ENCODE measurements at regions not wholly inside any gene's neighbourhood (a gene's known extent, or its start where the extent isn't known, plus 50 kb on each side); places are given as distances from the start of the nearest gene placed in this dataset.
A peak's percentile ranks its signal among the peaks of the same experiment; 100 is the strongest.

DNA sequence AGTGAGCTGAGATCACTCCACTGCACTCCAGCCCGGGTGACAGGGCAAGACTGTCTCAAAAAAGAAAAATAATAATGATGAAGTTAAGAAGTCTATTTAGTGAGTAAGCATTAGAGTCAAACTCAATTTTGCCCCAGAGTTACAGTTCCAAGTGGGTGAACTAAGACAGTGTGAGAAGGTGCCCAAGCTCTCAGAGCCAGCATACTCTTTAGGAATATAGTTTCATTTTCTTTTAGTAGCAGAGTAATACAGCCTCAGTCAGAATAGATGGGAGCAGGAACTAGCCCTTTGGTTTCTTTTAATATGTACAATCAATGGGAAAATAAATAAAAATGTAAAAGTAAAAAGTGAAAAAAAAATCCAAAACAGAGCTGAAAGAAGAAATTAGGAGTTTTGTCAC, 87.0 kb upstream of the ADGRF1 start:
- Mint-ChIP-seq H3K4me1 (peaks cover 39% of the 10 kb centered on the region), H3K27me3 (ENCODE audit: low read depth, poor library complexity) (no peaks in the 10 kb centered on the region), H3K9me3 (no peaks in the 10 kb centered on the region), H3K27ac (no peak overlapping the region), H3K4me3 (no peak overlapping the region), H3K36me3 (ENCODE audit: low read depth) (no peaks in the 10 kb centered on the region)
- DNase-seq: no peak
- TF ChIP-seq, protein P1, sequence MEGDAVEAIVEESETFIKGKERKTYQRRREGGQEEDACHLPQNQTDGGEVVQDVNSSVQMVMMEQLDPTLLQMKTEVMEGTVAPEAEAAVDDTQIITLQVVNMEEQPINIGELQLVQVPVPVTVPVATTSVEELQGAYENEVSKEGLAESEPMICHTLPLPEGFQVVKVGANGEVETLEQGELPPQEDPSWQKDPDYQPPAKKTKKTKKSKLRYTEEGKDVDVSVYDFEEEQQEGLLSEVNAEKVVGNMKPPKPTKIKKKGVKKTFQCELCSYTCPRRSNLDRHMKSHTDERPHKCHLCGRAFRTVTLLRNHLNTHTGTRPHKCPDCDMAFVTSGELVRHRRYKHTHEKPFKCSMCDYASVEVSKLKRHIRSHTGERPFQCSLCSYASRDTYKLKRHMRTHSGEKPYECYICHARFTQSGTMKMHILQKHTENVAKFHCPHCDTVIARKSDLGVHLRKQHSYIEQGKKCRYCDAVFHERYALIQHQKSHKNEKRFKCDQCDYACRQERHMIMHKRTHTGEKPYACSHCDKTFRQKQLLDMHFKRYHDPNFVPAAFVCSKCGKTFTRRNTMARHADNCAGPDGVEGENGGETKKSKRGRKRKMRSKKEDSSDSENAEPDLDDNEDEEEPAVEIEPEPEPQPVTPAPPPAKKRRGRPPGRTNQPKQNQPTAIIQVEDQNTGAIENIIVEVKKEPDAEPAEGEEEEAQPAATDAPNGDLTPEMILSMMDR (IDR thresholded peaks at IDR 0.05): no peak

DNA sequence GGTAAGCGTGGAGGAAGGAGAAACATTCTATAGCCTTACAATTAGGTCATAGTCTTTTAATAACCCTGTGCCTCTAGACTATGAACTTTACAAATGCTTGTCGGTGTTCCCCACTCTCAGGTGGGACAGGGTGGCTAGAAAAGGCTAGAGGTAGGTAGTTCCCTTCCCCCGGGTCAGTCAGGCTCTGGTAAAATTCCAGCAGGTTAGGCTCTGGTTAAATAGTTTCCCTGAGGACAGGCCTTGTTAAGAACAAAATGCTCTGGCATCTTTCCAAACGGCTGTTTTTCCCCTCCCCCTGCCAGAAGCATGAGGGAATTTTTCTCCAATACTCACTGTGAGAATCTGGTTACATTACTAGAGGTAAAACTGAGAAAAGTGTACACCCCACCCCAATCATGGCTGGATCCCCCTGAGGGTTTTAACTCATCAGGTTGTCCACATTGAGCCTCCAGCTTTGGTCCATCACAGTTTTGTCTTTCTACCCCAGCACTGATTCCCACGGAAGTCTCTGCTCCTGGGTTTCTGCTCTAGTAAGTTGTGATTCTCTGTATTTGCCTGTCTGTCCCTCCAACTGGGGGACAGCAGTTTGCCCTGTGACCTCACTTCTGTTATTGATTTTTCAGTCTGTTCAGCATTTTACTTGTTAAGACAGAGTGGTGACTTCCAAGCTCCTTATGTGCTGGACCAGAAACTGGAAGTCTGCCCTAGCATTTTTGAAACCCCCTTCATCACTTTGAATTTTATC, 84.7 kb upstream of the ADGRF1 start:
- no peak overlapping the region for H3K4me3 Mint-ChIP-seq
- no peaks in the 10 kb centered on the region for H3K9me3 Mint-ChIP-seq
- DNase-seq: no peak
- H3K27me3 Mint-ChIP-seq (ENCODE audit: low read depth, poor library complexity): no peaks in the 10 kb centered on the region
- TF ChIP-seq, protein P1 (IDR thresholded peaks at IDR 0.05): no peak
- H3K4me1 Mint-ChIP-seq: peaks cover 20% of the 10 kb centered on the region
- H3K27ac Mint-ChIP-seq: peak overlapping the region; percentile 16
- H3K36me3 Mint-ChIP-seq (ENCODE audit: low read depth): no peaks in the 10 kb centered on the region

DNA sequence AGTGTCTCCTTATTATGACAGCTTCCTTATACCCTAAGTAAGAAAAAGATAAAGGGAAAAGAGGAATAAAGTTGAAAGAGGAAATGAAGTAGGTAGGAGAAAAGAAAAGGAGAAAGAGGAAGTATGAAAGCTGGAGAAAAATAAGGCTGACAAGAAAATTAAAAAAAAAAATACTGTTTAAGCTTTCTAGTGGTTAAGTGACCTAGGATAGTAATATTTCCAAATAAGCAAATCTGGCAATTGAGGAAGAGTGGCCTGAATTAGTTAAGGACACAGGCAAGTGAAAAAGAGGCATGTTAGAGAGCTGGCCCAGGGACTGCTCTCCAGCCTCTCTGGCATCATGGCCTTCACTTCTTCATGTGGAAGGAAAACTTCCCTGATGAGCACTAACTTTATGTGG, 76.5 kb upstream of the ADGRF1 start:
- H3K4me3 Mint-ChIP-seq: no peak overlapping the region
- H3K27me3 Mint-ChIP-seq (ENCODE audit: low read depth, poor library complexity): peaks cover 3% of the 10 kb centered on the region
- no peaks in the 10 kb centered on the region for H3K36me3 Mint-ChIP-seq (ENCODE audit: low read depth)
- no peak for DNase-seq
- TF ChIP-seq, protein P1 (IDR thresholded peaks at IDR 0.05): no peak
- no peaks in the 10 kb centered on the region for H3K4me1 Mint-ChIP-seq
- no peaks in the 10 kb centered on the region for H3K9me3 Mint-ChIP-seq
- H3K27ac Mint-ChIP-seq: no peak overlapping the region

DNA sequence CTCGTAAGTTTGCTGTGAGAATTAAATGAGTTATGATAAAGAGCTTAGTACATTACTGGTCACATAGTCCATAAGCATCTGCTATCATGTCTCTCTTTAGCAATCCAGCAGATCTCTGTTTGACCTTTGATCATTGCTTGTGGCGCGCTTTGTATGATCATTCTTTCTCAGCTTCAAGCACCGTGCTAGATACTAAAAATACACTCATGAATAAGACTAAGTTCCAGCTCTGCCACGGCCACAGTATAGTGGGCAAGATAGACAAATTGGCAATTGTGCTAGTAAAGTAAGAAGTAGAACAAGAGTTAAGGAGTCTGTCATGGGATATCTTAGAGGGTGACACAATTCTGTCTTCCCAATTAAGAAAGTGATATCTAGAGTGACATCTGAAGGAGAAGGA, 75.2 kb upstream of the ADGRF1 start:
- H3K27me3 Mint-ChIP-seq (ENCODE audit: low read depth, poor library complexity): peaks cover 3% of the 10 kb centered on the region
- TF ChIP-seq, protein P1 (IDR thresholded peaks at IDR 0.05): no peak
- H3K36me3 Mint-ChIP-seq (ENCODE audit: low read depth): no peaks in the 10 kb centered on the region
- H3K4me3 Mint-ChIP-seq: no peak overlapping the region
- DNase-seq: no peak
- peak overlapping the region; percentile 6 for H3K27ac Mint-ChIP-seq
- H3K4me1 Mint-ChIP-seq: no peaks in the 10 kb centered on the region
- H3K9me3 Mint-ChIP-seq: no peaks in the 10 kb centered on the region

DNA sequence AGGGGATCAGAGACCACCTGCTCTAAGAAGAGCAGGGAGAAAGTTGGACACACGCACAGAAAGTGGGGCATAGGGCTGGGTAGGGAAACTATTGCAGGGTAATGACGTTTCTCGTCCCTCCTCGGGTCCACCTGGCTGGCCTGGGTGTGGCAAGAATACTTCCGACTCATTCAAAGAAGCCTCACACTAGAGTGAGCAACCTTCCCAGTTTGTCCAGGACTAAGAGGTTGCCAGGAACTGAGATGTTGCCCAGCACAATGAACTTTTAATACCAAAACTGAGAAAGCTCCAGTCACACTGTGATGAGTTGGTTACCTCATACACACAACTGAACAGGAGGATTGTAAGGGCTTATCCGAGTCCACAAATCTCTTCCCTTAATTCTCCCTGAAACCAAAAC, 74.5 kb upstream of the ADGRF1 start:
- Mint-ChIP-seq H3K9me3 (no peaks in the 10 kb centered on the region), H3K4me1 (peaks cover 7% of the 10 kb centered on the region), H3K36me3 (ENCODE audit: low read depth) (no peaks in the 10 kb centered on the region), H3K4me3 (no peak overlapping the region), H3K27me3 (ENCODE audit: low read depth, poor library complexity) (peaks cover 3% of the 10 kb centered on the region), H3K27ac (no peak overlapping the region)
- TF ChIP-seq, protein P1 (IDR thresholded peaks at IDR 0.05): no peak
- no peak for DNase-seq

DNA sequence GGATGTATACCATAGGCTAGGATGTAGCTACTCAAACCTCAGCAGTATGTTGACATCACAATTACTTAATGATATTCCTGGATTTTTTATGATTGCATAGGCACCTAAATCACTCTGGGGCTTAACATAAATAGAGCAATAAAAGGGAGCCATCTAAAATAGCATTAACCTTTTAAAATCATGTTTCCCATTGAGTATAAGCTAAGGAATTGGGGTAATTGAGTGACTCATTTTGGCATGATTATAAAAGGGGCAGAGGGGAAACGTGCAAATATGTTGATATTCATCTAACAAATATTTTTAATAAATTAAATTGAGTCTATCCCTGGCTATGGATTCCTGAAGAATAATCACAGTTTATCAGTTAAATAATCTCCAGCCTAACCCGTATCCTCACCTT, 74.0 kb upstream of the ADGRF1 start:
- Mint-ChIP-seq H3K9me3 (no peaks in the 10 kb centered on the region), H3K4me1 (peaks cover 10% of the 10 kb centered on the region), H3K36me3 (ENCODE audit: low read depth) (no peaks in the 10 kb centered on the region), H3K27ac (no peak overlapping the region), H3K27me3 (ENCODE audit: low read depth, poor library complexity) (peaks cover 3% of the 10 kb centered on the region), H3K4me3 (no peak overlapping the region)
- TF ChIP-seq, protein P1 (IDR thresholded peaks at IDR 0.05): no peak
- no peak for DNase-seq

Data from nephron progenitor cell (in vitro differentiated cells).